Spinal cord (tissue), 9 donors: ENCODE measurements at regions not wholly inside any gene's neighbourhood (a gene's known extent, or its start where the extent isn't known, plus 50 kb on each side); places are given as distances from the start of the nearest gene placed in this dataset.

Experiments used
- DNase-seq, 6 donors: peaks; one replicate each; pipeline versions ENCODE4 v3.0.0 to v3.0.0-alpha.2; 2013 to 2015; ENCODE audit warnings: low spot score in 6 of 6, low read depth in 4 of 6
- H3K27ac ChIP-seq: one replicate; pipeline ENCODE4 v1.5.1; 2013; ENCODE audit warnings: low read depth, low read length, control low read depth
- H3K27me3 ChIP-seq: one replicate; pipeline ENCODE4 v1.6.1; 2013; ENCODE audit warnings: low read length; ENCODE audit not compliant: control insufficient read depth, insufficient read depth
- H3K36me3 ChIP-seq: one replicate; pipeline ENCODE4 v1.6.1; 2013; ENCODE audit warnings: low read length; ENCODE audit not compliant: control insufficient read depth, insufficient read depth
- H3K4me1 ChIP-seq: one replicate; pipeline ENCODE4 v1.6.1; 2013; ENCODE audit warnings: low read length; ENCODE audit not compliant: control insufficient read depth, insufficient read depth
- H3K4me3 ChIP-seq: one replicate; pipeline ENCODE4 v1.5.1; 2013; ENCODE audit warnings: low read depth, low read length, control low read depth
- H3K9me3 ChIP-seq: one replicate; pipeline ENCODE4 v1.6.1; 2013; ENCODE audit warnings: low read length; ENCODE audit not compliant: control insufficient read depth, insufficient read depth
- WGBS: methylation state at CpG from one replicate; pipeline ENCODE4 v1.1.5; 2013; ENCODE audit warnings: missing lambda C conversion rate; ENCODE audit not compliant: insufficient coverage; 5-methylcytosine and 5-hydroxymethylcytosine counted together
- donor health status: healthy.

DNA sequence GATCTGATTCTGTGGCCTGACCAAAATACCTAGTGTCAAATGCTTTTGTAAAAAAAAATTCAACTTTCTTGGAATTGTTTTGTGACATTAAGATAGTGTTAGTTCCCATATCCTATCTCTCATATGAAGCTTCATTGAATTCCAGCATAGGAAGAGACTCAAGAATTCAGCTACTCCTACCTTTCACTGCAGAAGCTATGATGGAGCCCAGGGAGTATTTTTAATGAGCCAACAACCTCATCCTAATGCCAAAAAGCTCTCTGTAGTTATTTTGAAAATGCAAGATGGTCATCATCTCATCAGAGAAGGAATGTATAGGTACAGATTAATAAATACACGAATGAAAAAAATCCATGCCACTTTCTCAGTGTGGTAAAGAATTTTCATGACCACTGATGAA, 431.2 kb upstream of the SGCG start:
- WGBS, result no CpG with 5 or more reads among the region's 1 CpG
- Histone ChIP-seq H3K27me3 (no peaks in the 10 kb centered on the region), H3K4me1 (no peaks in the 10 kb centered on the region), H3K27ac (no peak overlapping the region), H3K36me3 (no peaks in the 10 kb centered on the region), H3K4me3 (no peak overlapping the region), H3K9me3 (no peaks in the 10 kb centered on the region)
- DNase-seq, result no peak

GRCh38 chr13:22757530-22758120, 423.2 kb upstream of the SGCG start:
- no CpG with 5 or more reads among the region's 3 CpGs for WGBS
- H3K4me3 ChIP-seq, result no peak overlapping the region
- no peak overlapping the region for H3K27ac ChIP-seq
- no peaks in the 10 kb centered on the region for H3K27me3 ChIP-seq
- H3K4me1 ChIP-seq, result no peaks in the 10 kb centered on the region
- H3K9me3 ChIP-seq, result no peaks in the 10 kb centered on the region
- H3K36me3 ChIP-seq, result no peaks in the 10 kb centered on the region
- peak in 4 of 6 donors; percentile 24 to 87 (median 42) for DNase-seq

- Histone ChIP-seq H3K4me3 (no peak overlapping the region), H3K27ac (no peak overlapping the region), H3K27me3 (no peaks in the 10 kb centered on the region), H3K36me3 (no peaks in the 10 kb centered on the region), H3K4me1 (no peaks in the 10 kb centered on the region), H3K9me3 (no peaks in the 10 kb centered on the region)
- 64% methylated on average over 3 of the region's 4 CpGs for WGBS
- DNase-seq, result no peak
Observed at GRCh38 chr13:22758245-22758644, 422.5 kb upstream of the SGCG start.

- H3K27me3 ChIP-seq, result no peaks in the 10 kb centered on the region
- H3K4me3 ChIP-seq, result no peak overlapping the region
- WGBS, result 100% methylated on average over 1 of the region's 5 CpGs
- no peaks in the 10 kb centered on the region for H3K9me3 ChIP-seq
- H3K4me1 ChIP-seq, result no peaks in the 10 kb centered on the region
- H3K27ac ChIP-seq, result no peak overlapping the region
- no peaks in the 10 kb centered on the region for H3K36me3 ChIP-seq
- no peak for DNase-seq
Observed at GRCh38 chr13:22761709-22762108, 419.1 kb upstream of the SGCG start.

DNA sequence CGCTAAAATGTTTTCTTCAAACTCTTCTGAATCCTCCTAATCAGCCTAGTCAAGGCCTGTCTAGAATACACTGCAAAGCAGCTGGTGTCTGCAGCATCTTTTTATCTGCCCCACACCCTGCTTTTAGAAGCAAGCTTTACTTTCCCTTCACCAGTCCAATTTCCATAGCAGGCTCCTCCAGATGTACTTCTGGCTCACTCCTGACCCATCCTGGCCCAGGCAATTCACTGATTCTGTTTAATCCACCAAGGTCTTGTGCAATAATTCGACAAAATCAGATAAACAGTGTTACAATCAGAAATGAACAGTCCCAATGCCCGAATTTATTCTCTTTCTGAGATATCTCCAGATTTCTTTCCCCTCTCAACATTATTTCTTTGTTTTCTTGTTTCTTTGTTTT, 415.2 kb upstream of the SGCG start:
- H3K9me3 ChIP-seq, result no peaks in the 10 kb centered on the region
- WGBS, result 94% methylated on average over 2 of the region's 3 CpGs
- no peak overlapping the region for H3K4me3 ChIP-seq
- H3K4me1 ChIP-seq, result no peaks in the 10 kb centered on the region
- H3K27ac ChIP-seq, result no peak overlapping the region
- H3K27me3 ChIP-seq, result no peaks in the 10 kb centered on the region
- H3K36me3 ChIP-seq, result no peaks in the 10 kb centered on the region
- no peak for DNase-seq

DNA sequence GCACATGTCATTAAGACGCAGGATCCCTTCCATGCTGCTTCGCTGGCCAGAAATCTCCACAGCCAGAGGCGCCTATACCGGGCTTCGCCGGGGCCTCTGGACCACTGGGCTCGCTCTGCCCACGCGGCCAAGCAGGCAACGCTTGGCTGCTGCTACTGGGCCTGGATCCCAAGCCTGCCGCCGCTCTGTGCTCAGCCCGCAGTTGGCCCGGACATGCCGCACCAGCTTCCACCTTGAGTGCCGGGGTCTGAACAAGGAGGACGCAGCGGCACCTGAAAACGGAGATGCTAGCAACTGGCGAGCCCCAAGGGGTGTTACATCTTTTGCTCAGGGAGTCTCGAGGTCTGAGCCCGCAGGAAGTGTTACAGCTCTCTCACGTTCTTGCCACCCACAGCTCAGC, 409.9 kb upstream of the SGCG start:
- Histone ChIP-seq H3K27me3 (no peaks in the 10 kb centered on the region), H3K27ac (no peak overlapping the region), H3K9me3 (no peaks in the 10 kb centered on the region), H3K4me3 (no peak overlapping the region), H3K36me3 (no peaks in the 10 kb centered on the region), H3K4me1 (no peaks in the 10 kb centered on the region)
- 98% methylated on average over 23 of the region's 23 CpGs for WGBS
- no peak for DNase-seq

- Histone ChIP-seq H3K4me3 (no peak overlapping the region), H3K27me3 (no peaks in the 10 kb centered on the region), H3K4me1 (peaks cover 2% of the 10 kb centered on the region), H3K9me3 (no peaks in the 10 kb centered on the region), H3K27ac (no peak overlapping the region), H3K36me3 (no peaks in the 10 kb centered on the region)
- peak in 1 of 6 donors; percentile 62 for DNase-seq
- WGBS, result no CpG with 5 or more reads among the region's 3 CpGs
Observed at GRCh38 chr13:22773465-22773864, 407.3 kb upstream of the SGCG start.

DNA sequence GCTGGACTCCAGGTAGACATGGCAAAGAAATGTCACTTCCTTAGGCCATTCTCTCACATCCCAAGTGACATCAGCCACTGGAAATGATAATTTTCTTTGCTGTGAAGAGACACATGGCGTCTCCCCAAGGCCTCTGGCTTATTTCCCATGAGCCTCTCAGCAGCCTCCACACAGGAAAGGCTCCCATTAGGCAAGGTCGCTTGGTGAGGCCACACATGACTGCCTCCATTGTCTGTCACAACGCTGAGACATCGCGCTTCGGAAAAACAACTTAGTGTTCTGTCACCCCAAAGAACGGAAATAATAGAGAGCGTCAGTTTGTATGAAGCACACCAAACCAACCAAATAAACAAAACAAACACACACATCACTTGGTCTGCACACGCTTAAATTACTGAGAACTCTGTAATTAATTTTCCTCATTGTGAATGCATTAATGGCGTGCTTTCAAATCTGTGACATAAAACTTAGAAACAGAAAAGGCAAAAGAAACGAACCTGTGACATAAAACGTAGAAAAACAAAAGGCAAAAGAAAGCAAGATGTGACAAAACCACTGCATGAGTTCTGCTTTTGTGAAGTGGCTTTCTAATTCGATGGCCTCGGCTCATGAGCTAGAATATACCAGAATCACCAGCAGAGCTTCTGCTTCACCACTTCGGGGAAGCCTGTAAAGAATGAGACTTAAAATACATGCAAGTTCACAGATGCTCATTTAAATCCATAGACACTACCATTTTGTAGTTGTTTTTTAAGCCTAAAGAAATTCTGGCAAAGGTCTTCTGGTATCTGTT, 404.2 kb upstream of the SGCG start:
- WGBS, result 29% methylated on average over 10 of the region's 15 CpGs
- no peak overlapping the region for H3K27ac ChIP-seq
- H3K4me1 ChIP-seq, result peaks cover 2% of the 10 kb centered on the region
- no peaks in the 10 kb centered on the region for H3K9me3 ChIP-seq
- no peaks in the 10 kb centered on the region for H3K36me3 ChIP-seq
- H3K4me3 ChIP-seq, result no peak overlapping the region
- peak in 3 of 6 donors; percentile 11 to 51 (median 49) for DNase-seq
- H3K27me3 ChIP-seq, result no peaks in the 10 kb centered on the region

DNA sequence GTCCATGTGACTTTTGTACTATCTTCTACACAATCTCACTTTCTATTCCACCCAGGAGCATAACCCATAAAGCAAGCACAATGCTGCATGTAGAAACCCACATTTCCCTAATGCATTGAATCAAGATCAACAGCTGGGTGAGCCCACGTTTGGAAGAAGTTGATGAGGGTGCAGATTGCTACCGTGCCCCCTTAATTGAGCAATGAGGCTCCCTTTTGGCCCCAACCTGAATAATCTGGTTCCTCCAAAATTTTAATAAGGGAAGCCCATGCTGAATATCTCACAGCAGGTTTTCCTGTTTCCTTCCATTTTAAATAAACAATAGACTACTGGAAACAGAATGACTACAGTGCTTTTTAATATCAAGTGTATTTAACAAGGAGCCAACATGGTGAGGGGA, 403.6 kb upstream of the SGCG start:
- Histone ChIP-seq H3K4me1 (peaks cover 2% of the 10 kb centered on the region), H3K27ac (no peak overlapping the region), H3K27me3 (no peaks in the 10 kb centered on the region), H3K9me3 (no peaks in the 10 kb centered on the region), H3K4me3 (no peak overlapping the region), H3K36me3 (no peaks in the 10 kb centered on the region)
- DNase-seq, result no peak
- no CpG with 5 or more reads among the region's 2 CpGs for whole genome bisulfite sequencing

- Histone ChIP-seq H3K36me3 (no peaks in the 10 kb centered on the region), H3K4me3 (no peak overlapping the region), H3K4me1 (no peaks in the 10 kb centered on the region), H3K27ac (peak overlapping the region; percentile 70), H3K27me3 (no peaks in the 10 kb centered on the region), H3K9me3 (no peaks in the 10 kb centered on the region)
- DNase-seq, result peak in 1 of 6 donors; percentile 47
- 57% methylated on average over 6 of the region's 9 CpGs for WGBS
Observed at GRCh38 chr13:22789027-22789593, 391.7 kb upstream of the SGCG start.
